A673 (cell line): ENCODE measurements at regions not wholly inside any gene's neighbourhood (a gene's known extent, or its start where the extent isn't known, plus 50 kb on each side); places are given as distances from the start of the nearest gene placed in this dataset.

Experiments used
- CTCF ChIP-seq: fragments of 300-800, 200-600 bp; sonication (generic); conservative IDR thresholded peaks from 2 replicates; pipeline ENCODE4 v1.5.1; 2017; ENCODE audit warnings: low read depth, mild to moderate bottlenecking, antibody characterized with exemption, low read length, moderate library complexity, mixed read lengths
- EZH2 ChIP-seq: fragments of 200-600 bp; sonication (generic); IDR thresholded peaks from 2 replicates; pipeline ENCODE4 v1.6.1; 2017; ENCODE audit warnings: borderline replicate concordance, low read depth, mild to moderate bottlenecking, mixed read lengths, antibody characterized with exemption, low read length; ENCODE audit not compliant: poor library complexity, severe bottlenecking

- TF ChIP-seq CTCF (no peak), EZH2 (no peak)
These were observed 212.6 kb upstream of the RSPO3 start for GRCh38 chr6:126905917-126906316.
